AG04449 (cell line): ENCODE measurements at regions not wholly inside any gene's neighbourhood (a gene's known extent, or its start where the extent isn't known, plus 50 kb on each side); places are given as distances from the start of the nearest gene placed in this dataset.

ENCODE experiments used
- CTCF ChIA-PET: fragments of 350-600 bp; formaldehyde crosslinking; extraction: SDS; loops from one replicate; lab custom pipeline; 2021; ENCODE audit warnings: antibody characterized with exemption; lab: Yijun Ruan, JAX
- POLR2A ChIA-PET: fragments of 400-600, 350-600 bp; formaldehyde crosslinking; extraction: SDS; loops from one replicate; lab custom pipeline; 2020; ENCODE audit warnings: antibody characterized with exemption, inconsistent platforms; lab: Yijun Ruan, JAX
- DNase-seq: peaks from one replicate; pipeline ENCODE4 v3.0.0-alpha.2; 2010; ENCODE audit warnings: low read depth, low spot score
- H3K4me3 ChIP-seq: 2 replicates; pipeline ENCODE4 v1.5.1; 2011; ENCODE audit warnings: low read depth, mild to moderate bottlenecking, control low read depth, low read length
- TF ChIP-seq, protein P1 (sequence below): IDR thresholded peaks from one replicate; pipeline ENCODE4 v1.5.1; 2011; ENCODE audit warnings: mild to moderate bottlenecking, moderate library complexity, low read length, control low read depth, inconsistent platforms; ENCODE audit not compliant: insufficient read depth; ENCODE audit errors: missing control alignments

- ChIA-PET POLR2A (no interaction called here), CTCF (no interaction called here)
- DNase-seq: no peak
- H3K4me3 ChIP-seq: no peak overlapping the region
- TF ChIP-seq, protein P1, sequence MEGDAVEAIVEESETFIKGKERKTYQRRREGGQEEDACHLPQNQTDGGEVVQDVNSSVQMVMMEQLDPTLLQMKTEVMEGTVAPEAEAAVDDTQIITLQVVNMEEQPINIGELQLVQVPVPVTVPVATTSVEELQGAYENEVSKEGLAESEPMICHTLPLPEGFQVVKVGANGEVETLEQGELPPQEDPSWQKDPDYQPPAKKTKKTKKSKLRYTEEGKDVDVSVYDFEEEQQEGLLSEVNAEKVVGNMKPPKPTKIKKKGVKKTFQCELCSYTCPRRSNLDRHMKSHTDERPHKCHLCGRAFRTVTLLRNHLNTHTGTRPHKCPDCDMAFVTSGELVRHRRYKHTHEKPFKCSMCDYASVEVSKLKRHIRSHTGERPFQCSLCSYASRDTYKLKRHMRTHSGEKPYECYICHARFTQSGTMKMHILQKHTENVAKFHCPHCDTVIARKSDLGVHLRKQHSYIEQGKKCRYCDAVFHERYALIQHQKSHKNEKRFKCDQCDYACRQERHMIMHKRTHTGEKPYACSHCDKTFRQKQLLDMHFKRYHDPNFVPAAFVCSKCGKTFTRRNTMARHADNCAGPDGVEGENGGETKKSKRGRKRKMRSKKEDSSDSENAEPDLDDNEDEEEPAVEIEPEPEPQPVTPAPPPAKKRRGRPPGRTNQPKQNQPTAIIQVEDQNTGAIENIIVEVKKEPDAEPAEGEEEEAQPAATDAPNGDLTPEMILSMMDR: no peak
These were observed 323.2 kb downstream of the RAB28 start for GRCh38 chr4:13160920-13161319.

GRCh38 chr4:13159041-13159620 lies 325.0 kb downstream of the RAB28 start:
- TF ChIP-seq, protein P1: no peak

DNA sequence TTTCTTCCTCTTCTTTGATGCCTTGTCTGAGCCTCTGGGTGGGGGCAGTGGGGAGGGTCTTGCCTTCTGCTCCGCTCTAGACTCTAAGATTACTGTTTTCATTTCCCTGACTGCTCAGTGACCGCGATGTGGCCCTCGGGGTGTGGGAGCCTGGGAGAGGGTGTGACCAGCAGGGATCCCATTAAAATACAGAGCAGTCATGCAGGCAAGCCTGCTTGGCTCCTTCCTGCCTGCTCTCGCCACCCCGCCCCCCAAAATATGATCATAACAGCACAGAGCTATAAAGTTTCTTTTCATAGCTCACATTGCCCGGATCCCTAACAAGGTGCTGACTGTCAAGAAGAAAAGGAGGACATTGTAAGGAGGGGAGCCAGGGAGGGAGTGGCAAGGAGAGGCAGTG lies 332.9 kb downstream of the RAB28 start:
- TF ChIP-seq, protein P1: no peak
- DNase-seq: no peak
- H3K4me3 ChIP-seq: no peak overlapping the region
- ChIA-PET CTCF (no interaction called here), POLR2A (no interaction called here)

More at GRCh38 chr4:13159041-13159620, 325.0 kb downstream of the RAB28 start:
- DNase-seq: no peak
- no peak overlapping the region for H3K4me3 ChIP-seq
- POLR2A ChIA-PET: no interaction called here
- CTCF ChIA-PET: interaction anchor here (0.9 kb wide), 1 partner anchor 9 kb away, joined by 3 read pairs; no protein-coding TSS in a partner anchor

- ChIA-PET POLR2A (no interaction called here), CTCF (no interaction called here)
- DNase-seq: no peak
- no peak overlapping the region for H3K4me3 ChIP-seq
- TF ChIP-seq, protein P1: no peak
These were observed 340.7 kb downstream of the RAB28 start for GRCh38 chr4:13143222-13144070.

GRCh38 chr4:13142726-13143125 lies 341.4 kb downstream of the RAB28 start:
- no peak overlapping the region for H3K4me3 ChIP-seq
- no peak for DNase-seq
- TF ChIP-seq, protein P1: no peak
- POLR2A ChIA-PET: no interaction called here
- CTCF ChIA-PET: no interaction called here

DNA sequence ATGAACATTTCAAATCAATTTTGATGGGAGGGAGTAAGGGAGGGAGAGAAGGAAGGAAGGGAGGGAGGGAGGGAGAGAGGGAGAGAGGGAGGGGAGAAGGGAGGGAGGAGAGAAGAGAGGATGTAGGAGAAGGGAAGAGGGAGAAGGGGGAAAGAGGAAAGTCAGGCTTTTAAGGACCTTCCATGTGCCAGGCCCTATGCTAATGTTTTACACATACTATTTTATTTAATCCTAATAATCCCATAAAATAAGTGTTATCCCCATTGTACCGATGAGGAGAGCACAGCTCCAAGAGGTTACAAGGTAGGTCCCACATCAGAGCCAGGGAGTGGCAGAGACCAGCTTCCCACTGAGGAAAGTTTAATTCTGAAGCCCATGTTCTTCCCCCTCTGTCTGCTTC lies 341.9 kb downstream of the RAB28 start:
- TF ChIP-seq, protein P1: no peak
- no peak for DNase-seq
- CTCF ChIA-PET: no interaction called here
- H3K4me3 ChIP-seq: no peak overlapping the region
- POLR2A ChIA-PET: no interaction called here
